HG02798 (cell line): ENCODE measurements at regions not wholly inside any gene's neighbourhood (a gene's known extent, or its start where the extent isn't known, plus 50 kb on each side); places are given as distances from the start of the nearest gene placed in this dataset.
A peak's percentile ranks its signal among the peaks of the same experiment; 100 is the strongest.

Source experiments
- ATAC-seq: cut with Tn5 transposase; IDR thresholded peaks from one replicate; pipeline ENCODE4 v1.9.1; 2021; ENCODE audit warnings: mild to moderate bottlenecking; ENCODE audit not compliant: unreplicated experiment, poor library complexity

GRCh38 chr2:164112105-164112504, 376.3 kb upstream of the FIGN start:
- no peak for ATAC-seq

GRCh38 chr2:164110515-164110914, 374.7 kb upstream of the FIGN start:
- no peak for ATAC-seq

- ATAC-seq, result no peak
Observed at GRCh38 chr2:164109006-164109405, 373.2 kb upstream of the FIGN start.

- no peak for ATAC-seq
Observed at GRCh38 chr2:164103271-164103670, 367.5 kb upstream of the FIGN start.

- no peak for ATAC-seq
Observed at GRCh38 chr2:164102366-164102765, 366.6 kb upstream of the FIGN start.

- no peak for ATAC-seq
Observed at GRCh38 chr2:164091673-164092072, 355.9 kb upstream of the FIGN start.

- no peak for ATAC-seq
Observed at GRCh38 chr2:164090533-164090932, 354.7 kb upstream of the FIGN start.

GRCh38 chr2:164084066-164084465, 348.3 kb upstream of the FIGN start:
- ATAC-seq, result no peak

- ATAC-seq, result no peak
Observed at GRCh38 chr2:164080486-164080885, 344.7 kb upstream of the FIGN start.

- ATAC-seq, result no peak
Observed at GRCh38 chr2:164079258-164079657, 343.4 kb upstream of the FIGN start.

- no peak for ATAC-seq
Observed at GRCh38 chr2:164078421-164078820, 342.6 kb upstream of the FIGN start.

- no peak for ATAC-seq
Observed at GRCh38 chr2:164073101-164074074, 337.6 kb upstream of the FIGN start.

- no peak for ATAC-seq
Observed at GRCh38 chr2:164069540-164069939, 333.7 kb upstream of the FIGN start.

GRCh38 chr2:164068063-164068462, 332.3 kb upstream of the FIGN start:
- no peak for ATAC-seq

GRCh38 chr2:164066095-164066494, 330.3 kb upstream of the FIGN start:
- ATAC-seq, result no peak

- no peak for ATAC-seq
Observed at GRCh38 chr2:164065038-164065437, 329.2 kb upstream of the FIGN start.

- ATAC-seq, result peak; percentile 75
Observed at GRCh38 chr2:164061129-164061746, 325.4 kb upstream of the FIGN start.

GRCh38 chr2:164060031-164060430, 324.2 kb upstream of the FIGN start:
- no peak for ATAC-seq

GRCh38 chr2:164055623-164056022, 319.8 kb upstream of the FIGN start:
- no peak for ATAC-seq

- ATAC-seq, result no peak
Observed at GRCh38 chr2:164054651-164055050, 318.8 kb upstream of the FIGN start.

GRCh38 chr2:164053021-164053420, 317.2 kb upstream of the FIGN start:
- ATAC-seq, result no peak

GRCh38 chr2:164052006-164052405, 316.2 kb upstream of the FIGN start:
- no peak for ATAC-seq
